Dermis blood vessel endothelial cell (primary cell): ENCODE measurements at regions not wholly inside any gene's neighbourhood (a gene's known extent, or its start where the extent isn't known, plus 50 kb on each side); places are given as distances from the start of the nearest gene placed in this dataset.
A peak's percentile ranks its signal among the peaks of the same experiment; 100 is the strongest.
"Not testable (repeated sequence)": the region's sequence is repeated elsewhere in the genome, so short reads cannot be mapped to it uniquely, and the experiment has no call there.

Experiments
- DNase-seq: peaks from one replicate; pipeline ENCODE4 v3.0.0; 2010

DNA sequence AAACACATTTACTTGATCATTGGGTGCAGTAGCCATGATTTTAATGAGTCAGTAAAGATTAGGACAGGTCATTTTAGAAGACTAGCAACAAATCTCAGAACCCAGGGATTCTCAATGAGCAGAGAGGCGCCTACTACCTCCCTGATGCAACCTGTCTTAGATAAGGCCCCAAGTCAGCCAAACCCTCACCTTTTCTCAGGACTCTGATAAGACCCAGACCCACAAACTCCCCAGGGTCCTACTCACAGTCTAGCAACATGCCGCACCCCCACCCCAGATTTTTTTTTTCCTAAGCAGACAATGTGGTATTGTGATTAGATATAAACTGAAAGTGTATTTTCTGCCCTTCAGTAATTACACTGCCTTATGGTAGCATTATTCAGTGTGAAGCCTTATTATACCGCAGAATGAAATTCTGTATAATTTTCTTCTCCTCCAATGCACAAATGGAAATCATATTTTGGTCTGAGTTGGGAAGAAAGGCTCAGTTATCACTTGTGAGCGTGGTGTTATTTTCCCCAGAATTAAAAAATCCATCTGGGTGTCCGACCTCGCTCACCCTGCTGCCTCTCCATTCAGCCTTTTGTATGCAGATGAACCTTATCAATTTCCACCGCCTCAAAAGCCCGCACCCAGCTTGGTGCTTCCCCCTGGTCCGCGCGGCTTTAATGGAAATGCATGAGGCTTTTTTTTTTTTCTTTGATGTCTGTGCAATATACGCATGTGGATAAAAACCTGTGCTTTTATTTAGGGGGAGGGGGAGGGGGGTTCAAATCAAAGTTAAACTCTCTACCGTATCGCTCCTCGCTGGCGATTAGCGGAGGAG lies 122.0 kb upstream of the SOX14 start:
- no peak for DNase-seq

GRCh38 chr3:137642831-137643230 lies 121.3 kb upstream of the SOX14 start:
- no peak for DNase-seq

DNA sequence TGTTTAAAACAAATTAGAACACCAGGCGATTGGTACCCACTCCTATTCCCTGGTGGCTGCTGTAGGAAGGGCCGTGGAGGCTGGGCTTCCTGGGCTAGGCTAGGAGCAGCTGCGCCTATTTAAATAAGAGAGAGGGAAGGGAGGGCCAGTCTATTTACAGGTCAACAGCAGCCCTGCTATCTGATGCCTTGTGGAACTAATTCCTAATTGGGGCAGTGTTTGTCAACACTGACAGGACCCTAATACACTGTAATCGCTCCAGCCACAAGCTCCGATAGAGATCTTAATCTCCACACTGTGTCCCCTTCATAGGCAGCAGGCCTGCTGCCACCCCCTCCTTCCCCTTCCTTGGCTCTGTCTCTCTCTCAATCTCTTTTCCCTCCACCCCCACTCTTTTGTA lies 116.9 kb upstream of the SOX14 start:
- DNase-seq: no peak

DNA sequence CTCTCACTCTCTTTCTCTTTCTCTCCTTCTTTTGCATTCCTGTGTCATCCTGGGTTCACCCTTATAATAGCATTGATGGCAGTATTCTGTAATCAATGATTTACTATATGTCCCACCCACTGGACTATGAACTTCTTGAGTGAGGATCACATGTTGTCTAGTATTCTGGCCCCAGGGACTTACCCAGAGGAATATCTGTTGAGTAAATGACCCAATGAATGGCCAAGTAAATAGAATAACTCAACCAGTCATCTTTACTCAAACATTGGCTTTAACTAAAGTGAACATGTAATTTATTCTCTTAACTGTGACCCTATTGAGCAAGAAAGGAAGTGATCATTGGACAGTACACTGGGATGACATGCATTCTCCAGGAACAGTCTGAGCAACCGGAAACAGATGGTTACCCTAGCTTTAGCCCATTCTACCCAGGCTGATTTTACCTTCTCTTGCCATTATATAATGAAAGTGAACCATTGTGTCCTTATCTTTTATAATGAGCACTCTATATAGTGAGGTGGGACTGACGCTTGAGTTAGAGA lies 94.5 kb upstream of the SOX14 start:
- no peak for DNase-seq

DNA sequence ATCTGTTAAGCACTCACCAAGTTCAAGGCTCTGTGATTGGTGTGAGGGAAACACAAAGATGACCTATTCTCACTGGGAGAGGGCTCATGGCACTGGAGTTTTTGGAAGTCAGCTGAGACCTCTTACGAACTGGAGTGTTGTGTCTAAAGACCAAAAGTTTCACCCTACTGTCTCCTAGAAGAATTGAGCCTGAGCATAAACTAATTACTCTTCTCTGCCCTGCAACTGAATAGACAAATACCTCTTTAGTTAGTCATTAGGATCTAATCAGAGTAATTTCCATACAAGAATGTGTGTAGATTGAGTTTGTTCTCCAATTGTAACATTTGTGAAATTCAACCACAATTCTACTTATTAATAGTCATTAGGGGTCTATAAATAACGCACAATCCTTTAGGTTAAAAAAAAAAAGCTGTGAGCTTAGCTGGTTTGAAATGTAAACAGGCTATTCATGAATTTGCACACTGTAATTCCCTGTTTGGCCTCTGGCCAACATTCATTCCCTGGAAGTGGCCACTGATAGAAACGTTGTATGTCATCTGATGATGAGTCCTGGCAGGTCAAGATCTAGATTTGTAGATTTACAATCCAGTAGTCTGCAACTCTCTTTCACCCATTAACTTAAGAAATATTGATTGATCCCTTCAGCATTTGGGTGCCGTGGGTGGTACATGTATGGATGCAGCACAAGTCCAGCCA lies 76.8 kb upstream of the SOX14 start:
- DNase-seq: no peak

- DNase-seq: no peak
Measured at GRCh38 chr3:137692803-137693431, 71.2 kb upstream of the SOX14 start.

GRCh38 chr3:137693791-137694190 lies 70.3 kb upstream of the SOX14 start:
- DNase-seq: no peak

- DNase-seq: no peak
Measured at GRCh38 chr3:137694836-137695235, 69.3 kb upstream of the SOX14 start.

DNA sequence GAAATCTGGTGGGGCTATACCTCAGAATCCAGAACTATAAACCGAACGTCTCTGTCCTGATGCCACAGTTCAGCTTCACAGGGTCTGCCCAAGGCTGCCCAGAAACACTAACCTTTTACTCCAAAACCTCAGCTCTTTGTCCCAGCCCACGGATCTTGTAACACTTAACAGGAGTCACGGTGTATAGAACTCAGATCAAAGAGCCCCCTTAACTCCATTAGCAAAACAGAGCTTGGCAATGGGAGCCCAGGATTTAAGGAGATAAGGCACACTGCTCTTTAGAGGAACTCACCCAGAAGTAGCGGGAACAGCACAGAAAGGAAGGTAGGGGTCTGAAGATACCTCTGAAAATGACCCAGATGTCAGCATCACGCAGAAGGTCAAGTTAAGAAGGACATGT lies 68.8 kb upstream of the SOX14 start:
- DNase-seq: no peak

- peak; percentile 1 for DNase-seq
Measured at GRCh38 chr3:137709011-137709601, 55.0 kb upstream of the SOX14 start.

DNA sequence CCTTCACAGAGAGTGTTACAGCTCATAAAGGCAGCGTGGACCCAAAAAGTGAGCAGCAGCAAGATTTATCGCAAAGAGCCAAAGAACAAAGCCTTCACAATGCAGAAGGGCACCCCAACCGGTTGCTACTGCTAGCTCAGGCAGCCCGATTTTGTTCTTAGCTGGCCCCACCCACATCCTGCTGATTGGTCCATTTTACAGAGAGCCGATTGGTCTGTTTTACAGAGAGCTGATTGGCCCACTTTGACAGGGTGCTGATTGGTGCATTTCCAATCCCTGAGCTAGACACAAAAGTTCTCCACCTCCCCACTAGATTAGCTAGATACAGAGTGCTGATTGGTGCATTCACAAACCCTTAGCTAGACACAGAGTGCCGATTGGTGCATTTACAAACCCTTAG lies 50.1 kb upstream of the SOX14 start:
- DNase-seq: not testable (repeated sequence)
